K562 (cell line): ENCODE measurements at regions not wholly inside any gene's neighbourhood (a gene's known extent, or its start where the extent isn't known, plus 50 kb on each side); places are given as distances from the start of the nearest gene placed in this dataset.

Experiments used
- ATAC-seq: fragments of 200-7000 bp; cut with Tn5 transposase; 3 replicates; pipeline ENCODE4 v1.9.1; 2020; ENCODE audit warnings: moderate library complexity
- BruUV-seq: library from RNA; stranded (reverse); fragments of 400-500 nt; replicated peaks from 2 replicates; lab custom pipeline; 2021; lab: Mats Ljungman, UMichigan
- CTCF ChIA-PET: fragments of 300-600 bp; formaldehyde crosslinking; extraction: SDS; loops from one replicate; lab custom pipeline; 2021; ENCODE audit warnings: low intra/inter-chr PET ratio; lab: Yijun Ruan, JAX
- POLR2A ChIA-PET: fragments of 300-600, 350-650 bp; sonication (Branson Sonifier 250); formaldehyde crosslinking; extraction: SDS; loops from one replicate; lab custom pipeline; 2021; ENCODE audit warnings: antibody characterized with exemption, inconsistent platforms; lab: Yijun Ruan, JAX
- DNase-seq, 4 experiments: peaks; one replicate each; pipeline versions ENCODE4 v3.0.0 to v3.0.0-alpha.2; 2011 to 2018; ENCODE audit warnings: low spot score in 3 of 4, mixed read lengths in 3 of 4; ENCODE audit errors: extremely low read depth in 1 of 4
- FAIRE-seq: peaks from 2 replicates; lab custom pipeline; 2011; peaks lifted over from hg19 to GRCh38; lab: Jason Lieb, UNC
- H2AFZ ChIP-seq: 2 replicates; pipeline ENCODE4 v1.6.0; 2011; ENCODE audit warnings: low read depth, low read length, control low read depth, inconsistent platforms
- H3K27ac ChIP-seq: fragments of 200-600 bp; 3 replicates; pipeline ENCODE4 v1.8.0; 2011; ENCODE audit warnings: low read depth, mild to moderate bottlenecking, control low read depth, inconsistent platforms, low read length, moderate library complexity, mixed read lengths; ENCODE audit errors: extremely low read depth
- H3K27me3 ChIP-seq, 2 experiments: fragments of 300-600 bp in 1 of 2; 2 replicates in 1 of 2; 3 replicates in 1 of 2; pipeline versions ENCODE4 v1.6.0 to v1.8.0; 2011; ENCODE audit warnings: inconsistent platforms in 2 of 2, low read length in 2 of 2, mild to moderate bottlenecking in 1 of 2, mixed read lengths in 1 of 2, moderate library complexity in 1 of 2; ENCODE audit not compliant: control insufficient read depth in 2 of 2, insufficient read depth in 2 of 2
- H3K36me3 ChIP-seq: fragments of 300-600 bp; 3 replicates; pipeline ENCODE4 v1.8.0; 2011; ENCODE audit warnings: mild to moderate bottlenecking, low read length, inconsistent platforms; ENCODE audit not compliant: control insufficient read depth, insufficient read depth
- H3K4me1 ChIP-seq, 2 experiments: fragments of 200-600 bp in 1 of 2; replicated peaks in 1 of 2; 2 replicates in 1 of 2; 3 replicates in 1 of 2; pipeline versions ENCODE4 v1.5.1 to v1.8.0; 2011; ENCODE audit warnings: inconsistent platforms in 2 of 2, low read length in 2 of 2, mild to moderate bottlenecking in 1 of 2, mixed read lengths in 1 of 2, moderate library complexity in 1 of 2; ENCODE audit not compliant: control insufficient read depth in 2 of 2, insufficient read depth in 2 of 2
- H3K4me2 ChIP-seq: 2 replicates; pipeline ENCODE4 v1.6.1; 2011; ENCODE audit warnings: low read length, control low read depth, inconsistent platforms, mixed read lengths; ENCODE audit not compliant: insufficient read depth
- H3K4me3 ChIP-seq: fragments of 200-600 bp; sonication (generic), shearing (Covaris generic); 2 replicates; pipeline ENCODE4 v1.5.1; 2016; ENCODE audit warnings: control low read depth, inconsistent platforms
- H3K79me2 ChIP-seq: fragments of 200-600 bp; 3 replicates; pipeline ENCODE4 v1.8.0; 2011; ENCODE audit warnings: low read length, inconsistent platforms; ENCODE audit not compliant: control insufficient read depth, insufficient read depth
- H3K9ac ChIP-seq, 2 experiments: 2 replicates each; pipeline versions ENCODE4 v1.6.0 to v1.6.1; 2011; ENCODE audit warnings: low read depth in 2 of 2, low read length in 2 of 2, control low read depth in 1 of 2, inconsistent platforms in 1 of 2, mild to moderate bottlenecking in 1 of 2, mixed read lengths in 1 of 2; ENCODE audit not compliant: insufficient read depth in 1 of 2
- H3K9me1 ChIP-seq: one replicate; pipeline ENCODE4 v1.6.0; 2011; ENCODE audit warnings: inconsistent platforms, mild to moderate bottlenecking, low read length, moderate library complexity; ENCODE audit not compliant: control insufficient read depth, insufficient read depth
- H3K9me3 ChIP-seq: replicated peaks from 2 replicates; pipeline ENCODE4 v1.5.1; 2011; ENCODE audit warnings: low read depth, low read length, inconsistent platforms; ENCODE audit not compliant: control insufficient read depth, insufficient read depth
- H4K20me1 ChIP-seq: replicated peaks from 2 replicates; pipeline ENCODE4 v1.6.1; 2011; ENCODE audit warnings: low read length, inconsistent platforms, mixed read lengths; ENCODE audit not compliant: control insufficient read depth, insufficient read depth
- CCAR2 ChIP-seq: fragments of 200-400 bp; formaldehyde crosslinking; IDR thresholded peaks from 2 replicates; pipeline ENCODE4 v1.6.1; 2017; ENCODE audit warnings: mild to moderate bottlenecking, low read depth, low read length
- MEF2A ChIP-seq: IDR thresholded peaks from 2 replicates; pipeline ENCODE4 v1.6.1; 2011; ENCODE audit warnings: low read depth, mild to moderate bottlenecking, low read length, moderate library complexity; ENCODE audit not compliant: control insufficient read depth
- SAFB ChIP-seq: fragments of 200-400 bp; formaldehyde crosslinking; IDR thresholded peaks from 2 replicates; pipeline ENCODE4 v1.6.1; 2017; ENCODE audit warnings: low read depth, low read length, borderline replicate concordance
- SMARCA4 ChIP-seq: fragments of 450-650 bp; IDR thresholded peaks from 2 replicates; pipeline ENCODE4 v1.6.1; 2016
- ZNF408 ChIP-seq: fragments of 250-450 bp; sonication (Bioruptor Pico); IDR thresholded peaks from 2 replicates; pipeline ENCODE4 v1.4.0; 2020; ENCODE audit warnings: low read depth, mild to moderate bottlenecking, moderate library complexity
- ZNF41 ChIP-seq: fragments of 250-450 bp; sonication (Bioruptor Pico); conservative IDR thresholded peaks from 2 replicates; pipeline ENCODE4 v1.4.0; 2020; ENCODE audit warnings: mild to moderate bottlenecking
- ZNF57 ChIP-seq: fragments of 450-650 bp; formaldehyde crosslinking; IDR thresholded peaks from 2 replicates; pipeline ENCODE4 v1.4.0; 2020; ENCODE audit warnings: mild to moderate bottlenecking, moderate library complexity
- WGBS: fragments of 100-300 bp; shearing (Covaris generic); methylation state at CpG from one replicate; pipeline ENCODE4 v1.1.6; 2016; ENCODE audit warnings: low coverage, mixed read lengths; ENCODE audit not compliant: insufficient coverage; ENCODE audit errors: missing lambda C conversion rate; 5-methylcytosine and 5-hydroxymethylcytosine counted together
- in situ Hi-C: fragments of 300-500 bp; cut with MboI; formaldehyde crosslinking; loops from 4 replicates; pipeline ENCODE4 v1.15.0; 2018; ENCODE audit warnings: inconsistent platforms, mixed read lengths
- intact Hi-C: fragments of 100-400 bp; cut with micrococcal nuclease; formaldehyde crosslinking; loops from 2 replicates; pipeline ENCODE4 v1.14.2; 2022

DNA sequence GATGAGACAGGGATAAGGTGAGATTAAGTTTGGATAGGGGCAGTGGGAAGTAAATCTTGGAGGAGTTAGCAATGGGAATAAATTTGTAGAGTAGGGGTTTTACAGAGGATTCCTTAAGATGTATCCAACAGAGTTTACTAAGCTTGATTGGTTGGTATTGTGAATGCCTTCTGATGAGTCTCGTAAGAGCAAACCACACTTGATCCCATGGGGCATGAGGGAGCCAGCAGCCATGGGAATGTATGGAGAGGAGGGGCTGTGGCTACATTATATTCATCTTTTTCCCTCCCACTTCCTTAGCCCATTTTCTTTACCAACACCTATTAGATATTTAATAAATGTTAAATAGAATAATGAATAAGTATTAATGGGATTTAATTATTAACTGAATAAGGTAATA, 126.6 kb upstream of the NDST3 start (continued):
- TF ChIP-seq MEF2A (no peak), CCAR2 (no peak)

DNA sequence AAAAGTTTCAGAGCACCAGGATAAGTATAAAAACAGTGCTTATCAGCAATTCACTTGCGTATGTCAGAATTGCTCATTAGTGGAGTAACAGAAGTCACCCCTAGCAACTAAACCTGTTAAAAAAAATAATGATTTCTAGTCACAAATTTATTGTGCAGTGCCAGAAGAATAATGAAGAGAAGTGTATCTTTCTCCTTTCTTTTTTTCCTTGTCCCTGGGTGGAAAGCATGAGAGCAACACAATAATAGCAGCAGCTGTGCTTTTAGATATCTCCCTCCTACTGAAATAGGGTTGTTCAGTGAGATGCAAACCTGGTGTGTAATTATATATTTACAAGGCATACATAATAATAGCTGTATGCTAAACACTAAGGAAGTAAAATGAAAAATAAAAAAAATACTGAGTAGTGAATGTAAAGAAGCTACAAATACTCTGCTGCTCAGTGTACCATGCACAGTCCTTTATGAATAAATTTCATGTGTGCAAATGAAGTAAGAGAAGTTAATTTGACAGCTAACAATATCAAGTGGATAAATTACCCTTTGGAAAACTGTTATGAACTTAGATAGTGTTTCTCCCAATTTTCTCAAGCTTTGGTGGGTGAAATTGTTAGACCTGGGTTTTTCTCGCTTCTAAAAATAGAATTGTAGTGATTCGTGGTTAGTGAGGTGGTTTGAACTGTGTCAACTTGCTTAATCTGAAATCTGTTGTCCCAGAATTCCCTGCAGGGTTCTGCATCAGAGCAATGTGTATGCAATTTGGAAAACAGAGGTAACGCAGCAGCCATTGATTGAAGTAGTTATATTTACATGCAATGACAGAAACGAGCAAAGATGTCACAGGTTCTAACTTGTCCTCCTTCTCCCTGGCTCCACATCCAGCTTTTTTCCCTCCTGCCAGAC, 125.7 kb upstream of the NDST3 start:
- H2AFZ ChIP-seq = no peak overlapping the region
- H3K27me3 ChIP-seq = no peaks in the 10 kb centered on the region
- no TSS peak for BruUV-seq
- CTCF ChIA-PET = no interaction called here
- no peaks in the 10 kb centered on the region for H3K36me3 ChIP-seq
- no peak overlapping the region for H3K27ac ChIP-seq
- H3K79me2 ChIP-seq = no peaks in the 10 kb centered on the region
- 9% methylated on average over 5 of the region's 5 CpGs for WGBS
- no peak overlapping the region for H3K9ac ChIP-seq
- no peaks in the 10 kb centered on the region for H4K20me1 ChIP-seq
- no peak for FAIRE-seq
- H3K9me3 ChIP-seq = no peaks in the 10 kb centered on the region
- no peaks in the 10 kb centered on the region for H3K9me1 ChIP-seq
- H3K4me1 ChIP-seq = no peaks in the 10 kb centered on the region
- POLR2A ChIA-PET = no interaction called here
- no peak for DNase-seq
- in situ Hi-C loops = no loop called here
- TF ChIP-seq SMARCA4 (no peak), ZNF408 (CRISPR knock-in tag) (no peak), SAFB (no peak), ZNF57 (CRISPR knock-in tag) (no peak), ZNF41 (CRISPR knock-in tag) (no peak)
- intact Hi-C loops = no loop called here
- no peak overlapping the region for H3K4me3 ChIP-seq
- no peak overlapping the region for H3K4me2 ChIP-seq
- no peak for ATAC-seq
